Stimulated activated CD4-positive, alpha-beta T cell treated with anti-CD3 and anti-CD28 coated beads, Interleukin-15, amount 100 ng/mL, for 24 hours (primary cell): ENCODE measurements at regions not wholly inside any gene's neighbourhood (a gene's known extent, or its start where the extent isn't known, plus 50 kb on each side); places are given as distances from the start of the nearest gene placed in this dataset.

Experiments
- DNase-seq: peaks from one replicate; pipeline ENCODE4 v3.0.0-alpha.2; 2020

GRCh38 chr12:131345521-131346436, 365.1 kb upstream of the SFSWAP start:
- no peak for DNase-seq

- DNase-seq = no peak
Measured at GRCh38 chr12:131346555-131347344, 364.1 kb upstream of the SFSWAP start.

GRCh38 chr12:131347345-131347714, 363.6 kb upstream of the SFSWAP start:
- DNase-seq = no peak

- no peak for DNase-seq
Measured at GRCh38 chr12:131347732-131348131, 363.2 kb upstream of the SFSWAP start.

- DNase-seq = no peak
Measured at GRCh38 chr12:131348231-131348630, 362.7 kb upstream of the SFSWAP start.

GRCh38 chr12:131348646-131349045, 362.2 kb upstream of the SFSWAP start:
- no peak for DNase-seq

- DNase-seq = no peak
Measured at GRCh38 chr12:131349397-131350127, 361.3 kb upstream of the SFSWAP start.

- DNase-seq = no peak
Measured at GRCh38 chr12:131350943-131351318, 360.0 kb upstream of the SFSWAP start.

- no peak for DNase-seq
Measured at GRCh38 chr12:131351319-131352028, 359.4 kb upstream of the SFSWAP start.

- no peak for DNase-seq
Measured at GRCh38 chr12:131352296-131352900, 358.5 kb upstream of the SFSWAP start.

GRCh38 chr12:131353376-131353775, 357.5 kb upstream of the SFSWAP start:
- DNase-seq = no peak

GRCh38 chr12:131353826-131354225, 357.1 kb upstream of the SFSWAP start:
- DNase-seq = no peak

GRCh38 chr12:131355361-131356245, 355.3 kb upstream of the SFSWAP start:
- no peak for DNase-seq

GRCh38 chr12:131356485-131357184, 354.3 kb upstream of the SFSWAP start:
- no peak for DNase-seq

GRCh38 chr12:131357185-131357747, 353.6 kb upstream of the SFSWAP start:
- DNase-seq = no peak

- no peak for DNase-seq
Measured at GRCh38 chr12:131357920-131358319, 353.0 kb upstream of the SFSWAP start.

- DNase-seq = no peak
Measured at GRCh38 chr12:131362291-131363211, 348.3 kb upstream of the SFSWAP start.

- no peak for DNase-seq
Measured at GRCh38 chr12:131363393-131363792, 347.5 kb upstream of the SFSWAP start.
